GM19099 (cell line): ENCODE measurements at regions not wholly inside any gene's neighbourhood (a gene's known extent, or its start where the extent isn't known, plus 50 kb on each side); places are given as distances from the start of the nearest gene placed in this dataset.

ENCODE experiments used
- POLR2A ChIP-seq: IDR thresholded peaks from 3 replicates; pipeline ENCODE4 v1.6.1; 2011; ENCODE audit warnings: low read depth; ENCODE audit not compliant: insufficient read length; ENCODE audit errors: extremely low read depth

DNA sequence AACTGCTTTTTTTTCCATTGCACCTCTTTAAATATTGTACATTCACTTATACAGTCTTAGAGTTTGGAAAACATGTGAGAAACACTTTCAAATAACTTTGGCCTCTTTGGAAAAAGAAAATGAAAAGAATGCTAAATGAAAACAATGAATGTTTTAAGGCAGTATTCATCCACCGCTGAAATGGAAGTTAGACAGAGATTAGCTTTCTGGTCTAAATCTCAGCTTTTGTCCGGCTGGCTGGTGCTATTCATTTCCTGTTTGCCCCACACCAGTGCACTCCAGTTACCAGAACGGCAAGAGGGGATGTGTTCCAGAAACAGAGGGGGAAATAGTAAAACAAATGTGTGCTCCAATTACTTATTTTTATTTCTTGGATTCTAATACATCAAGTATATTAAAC, 1201.3 kb downstream of the EFNB2 start:
- no peak for TF ChIP-seq POLR2A

DNA sequence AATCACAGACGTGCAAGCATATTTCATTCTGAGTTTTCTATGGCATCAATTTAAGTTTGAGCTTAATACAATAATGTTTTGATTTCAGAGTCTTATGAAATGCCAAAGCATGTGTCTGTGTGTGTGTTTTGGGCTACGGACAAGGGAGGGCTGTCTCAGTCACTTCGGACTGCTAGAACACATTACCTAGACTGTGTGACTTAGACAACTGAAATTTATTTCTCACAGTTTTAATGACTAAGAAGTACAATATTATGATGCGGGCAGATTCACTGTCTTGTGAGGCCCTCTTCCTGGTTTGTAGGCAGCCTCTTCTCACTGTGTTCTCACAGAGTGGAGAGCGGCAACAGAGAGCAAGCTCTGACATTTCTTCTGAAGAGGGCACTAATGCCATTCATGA, 1202.0 kb downstream of the EFNB2 start:
- no peak for TF ChIP-seq POLR2A

DNA sequence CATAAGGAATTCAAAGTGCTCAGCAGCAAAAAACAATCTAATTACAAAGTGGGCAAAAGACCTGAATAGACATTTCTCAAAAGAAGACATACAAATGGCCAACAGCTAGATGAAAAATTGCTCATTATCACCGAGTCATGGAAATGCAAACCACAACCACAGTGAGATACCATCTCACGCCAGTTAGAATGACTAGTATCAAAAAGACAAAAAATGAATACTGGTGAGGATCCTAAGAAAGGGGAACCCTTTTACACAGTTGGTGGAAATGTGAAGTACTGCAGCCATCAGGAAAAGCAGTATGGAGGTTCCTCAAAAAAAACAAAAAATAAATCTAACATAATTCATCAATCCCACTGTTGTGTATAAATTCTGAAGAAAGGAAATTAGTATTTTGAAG, 1206.1 kb downstream of the EFNB2 start:
- TF ChIP-seq POLR2A, result no peak

DNA sequence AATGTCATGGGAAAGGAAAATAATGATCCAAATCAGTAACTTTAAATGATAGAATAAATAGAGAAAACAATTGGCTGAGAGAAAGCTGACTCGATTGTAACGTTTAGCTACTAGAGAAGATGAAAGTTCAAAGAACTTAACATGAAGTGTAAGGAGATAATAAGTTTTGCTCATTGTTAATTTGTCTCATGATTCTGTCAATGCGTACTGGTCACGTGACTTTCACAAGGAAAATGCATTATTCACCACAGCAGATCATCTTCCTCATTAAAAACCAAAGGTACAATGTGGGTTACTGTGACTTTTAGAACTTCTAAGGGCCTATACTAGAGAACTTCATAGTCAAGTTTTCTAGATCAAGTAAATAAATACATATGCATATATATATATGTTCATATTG, 1207.2 kb downstream of the EFNB2 start:
- no peak for TF ChIP-seq POLR2A

DNA sequence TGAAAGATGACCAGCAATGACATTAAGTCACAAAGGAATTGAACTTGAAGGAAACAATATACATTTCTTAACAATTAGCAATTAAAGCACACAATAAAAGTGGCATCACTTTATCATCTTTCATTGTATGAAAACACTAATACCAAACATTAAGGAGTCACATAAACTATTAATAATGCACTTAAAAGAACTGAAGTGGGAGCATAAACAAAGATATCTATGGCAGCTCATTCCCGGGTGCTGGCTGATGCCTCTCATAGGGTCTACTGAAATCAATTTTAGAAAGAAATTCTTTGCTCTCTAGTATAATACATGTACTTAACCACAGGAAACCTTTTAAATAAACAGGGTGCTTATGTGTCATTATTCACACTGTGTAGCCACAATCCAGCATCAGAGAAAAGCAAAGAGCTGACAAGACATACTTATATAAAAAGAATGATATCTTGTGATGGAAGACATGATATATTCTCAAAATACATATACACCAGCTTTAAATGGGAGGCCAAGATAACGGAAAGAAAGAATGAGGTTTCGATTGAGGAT, 1207.8 kb downstream of the EFNB2 start:
- no peak for TF ChIP-seq POLR2A

DNA sequence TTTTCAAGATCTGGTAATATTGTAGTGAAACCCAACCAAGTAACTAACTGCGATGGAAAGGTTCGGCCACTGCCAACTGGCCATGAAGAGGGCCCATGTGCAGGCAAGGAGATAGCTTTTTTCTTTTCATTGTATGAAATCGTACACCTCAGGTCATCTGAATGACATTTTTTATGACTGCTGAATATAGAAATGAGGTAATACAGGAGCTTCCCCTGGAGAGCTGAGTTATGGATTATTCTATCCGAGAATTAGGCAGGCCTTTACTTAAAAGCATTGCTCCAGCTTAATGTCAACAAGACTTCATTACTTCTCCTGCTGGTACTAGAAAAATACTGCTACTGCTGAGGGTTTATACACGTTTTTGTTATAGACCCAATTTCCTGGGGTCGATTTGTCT, 1215.6 kb downstream of the EFNB2 start:
- TF ChIP-seq POLR2A, result no peak

DNA sequence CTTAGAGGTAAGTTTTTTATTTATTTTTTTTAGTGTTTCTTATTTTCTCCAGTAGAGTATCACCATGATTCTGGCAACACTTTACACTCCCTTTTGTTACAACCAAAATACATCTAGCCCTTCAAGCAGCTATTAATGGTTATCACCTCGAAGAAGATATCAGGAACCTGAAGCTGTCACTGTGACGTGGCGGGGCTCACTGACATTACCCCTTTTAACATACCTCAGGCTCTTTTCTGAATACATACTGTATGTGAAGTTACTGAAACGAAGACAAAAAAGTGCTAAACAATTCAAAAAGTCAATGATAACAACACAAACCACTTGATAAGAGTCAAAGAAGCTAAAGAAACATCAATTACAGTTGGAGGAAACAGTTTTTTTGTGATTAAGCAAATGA, 1218.7 kb downstream of the EFNB2 start:
- TF ChIP-seq POLR2A, result no peak

DNA sequence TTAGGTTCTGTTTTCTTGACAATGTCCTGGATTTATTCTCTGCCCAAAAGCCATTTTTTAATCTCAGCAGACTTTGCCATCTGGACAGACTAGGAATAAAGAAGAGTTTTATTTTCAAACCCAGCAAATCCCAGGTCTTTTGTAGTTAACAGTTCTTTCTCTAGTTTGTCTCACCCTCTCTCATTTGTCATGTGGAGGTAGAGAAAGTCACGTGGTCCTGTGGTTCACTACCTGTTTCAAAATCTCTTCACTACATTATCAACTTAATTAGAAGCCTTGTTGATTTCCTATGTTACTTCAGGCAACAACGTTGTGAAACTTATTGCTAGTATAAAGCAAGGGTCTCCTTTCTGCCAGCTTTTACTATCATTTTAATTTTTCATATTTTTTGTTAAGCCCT, 1222.6 kb downstream of the EFNB2 start:
- no peak for TF ChIP-seq POLR2A

DNA sequence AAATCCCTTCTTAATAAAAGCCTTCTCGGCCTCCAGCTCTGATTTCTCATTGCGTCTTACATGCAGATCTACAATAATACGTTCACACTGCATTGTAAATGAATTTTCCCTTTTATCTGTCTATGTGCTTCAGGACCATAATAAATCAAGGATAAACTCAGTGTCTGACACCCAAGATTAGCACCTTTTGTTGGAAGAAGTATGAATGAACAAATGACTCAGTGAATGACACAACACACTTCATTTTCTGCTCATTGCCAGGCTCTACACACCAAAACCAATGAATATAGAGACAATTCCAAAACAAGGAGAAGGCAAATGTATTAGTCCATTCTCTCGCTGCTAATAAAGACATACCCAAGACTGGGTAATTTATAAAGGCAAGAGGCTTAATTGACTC, 1224.4 kb downstream of the EFNB2 start:
- no peak for TF ChIP-seq POLR2A

DNA sequence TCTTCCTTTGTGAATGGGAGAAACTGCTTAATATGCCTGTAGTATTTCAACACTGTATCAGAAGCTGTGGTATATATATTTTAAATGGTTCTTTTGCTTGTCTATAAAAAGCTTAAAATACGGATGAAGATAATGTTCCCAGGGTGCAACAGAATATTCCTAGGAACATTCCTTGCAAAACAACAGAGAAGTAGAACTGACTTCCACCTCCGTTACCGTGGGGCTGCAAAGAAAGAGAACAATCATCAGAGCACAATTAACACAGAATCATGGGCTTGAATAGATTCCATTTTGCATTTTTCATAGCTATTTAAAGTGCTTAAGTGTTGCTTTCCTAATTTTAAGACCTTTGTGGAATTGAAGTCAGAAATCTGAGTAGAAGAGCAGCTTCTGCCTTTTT, 1227.7 kb downstream of the EFNB2 start:
- TF ChIP-seq POLR2A, result no peak

DNA sequence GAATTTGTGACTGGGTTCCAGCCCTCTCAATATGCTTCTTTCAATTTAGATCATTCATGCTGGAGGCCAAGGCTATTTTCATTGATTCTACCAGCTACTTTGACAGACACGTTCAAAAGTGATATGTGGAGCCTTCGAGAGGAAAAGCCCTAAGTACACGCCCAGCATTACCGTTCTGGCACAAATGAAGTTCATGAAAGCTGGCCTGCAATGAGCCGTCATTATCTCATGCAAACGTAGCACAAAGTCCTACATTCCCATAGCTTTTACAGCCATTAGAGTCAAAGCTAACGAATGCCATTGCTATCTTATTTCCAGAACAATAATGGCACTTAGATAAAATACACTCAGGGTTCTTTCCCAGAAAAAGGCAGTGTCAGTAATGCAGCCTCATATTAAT, 1237.6 kb downstream of the EFNB2 start:
- no peak for TF ChIP-seq POLR2A

DNA sequence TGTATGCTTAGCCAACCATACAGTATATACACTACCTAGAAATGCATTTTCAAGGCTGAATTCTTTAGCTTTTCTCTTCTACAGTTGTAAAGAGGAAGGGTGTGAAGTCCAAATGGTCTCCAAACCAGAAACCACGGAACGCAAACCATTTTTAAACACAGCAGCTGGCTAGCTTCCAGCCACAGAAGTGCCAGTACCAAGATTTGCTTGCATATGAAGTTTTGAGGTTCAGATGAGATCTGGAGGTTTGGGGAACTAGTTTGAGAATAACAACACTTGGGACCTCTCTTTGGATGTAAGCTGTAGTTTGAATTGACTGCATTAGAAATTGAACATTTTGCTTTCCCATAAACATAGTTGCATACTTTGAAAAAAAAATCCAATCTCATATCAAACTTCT, 1243.5 kb downstream of the EFNB2 start:
- TF ChIP-seq POLR2A, result no peak

DNA sequence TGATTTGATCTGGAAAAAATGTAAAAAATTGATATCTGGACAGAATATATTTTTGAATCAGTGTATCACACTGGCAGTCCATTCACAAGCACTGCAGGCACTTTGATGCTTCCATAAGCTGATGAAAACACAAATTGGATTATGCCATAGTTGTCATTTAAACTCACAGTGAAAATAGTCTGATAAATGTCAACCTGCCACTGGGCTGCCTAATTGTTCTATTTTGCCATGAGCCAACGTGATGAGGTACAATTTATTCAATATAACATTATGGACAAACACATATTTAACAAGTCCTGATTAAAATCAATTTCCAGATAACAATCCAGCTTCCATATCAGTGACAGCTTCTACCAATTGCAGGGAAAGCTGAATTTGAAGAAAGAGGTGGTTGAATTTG, 1244.9 kb downstream of the EFNB2 start:
- no peak for TF ChIP-seq POLR2A

DNA sequence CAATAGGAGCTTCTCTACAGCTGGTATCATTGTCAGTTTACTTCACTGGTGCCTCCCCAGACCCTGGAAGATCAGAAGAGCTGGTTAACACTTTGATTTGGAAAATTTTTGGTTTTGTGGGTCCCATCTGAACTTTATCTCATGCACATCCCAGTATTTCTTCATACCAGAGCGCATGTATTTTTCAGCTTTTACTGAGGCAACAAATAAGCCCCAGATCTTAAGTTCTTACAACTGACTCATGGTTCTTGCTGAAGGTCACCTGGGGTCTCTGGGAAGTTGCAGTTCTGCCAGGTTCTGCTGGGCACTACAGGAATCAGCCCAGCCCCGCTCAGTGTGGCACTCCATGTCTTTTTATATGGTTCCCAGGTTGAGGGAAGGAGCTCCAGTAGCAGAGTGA, 1249.9 kb downstream of the EFNB2 start:
- no peak for TF ChIP-seq POLR2A

DNA sequence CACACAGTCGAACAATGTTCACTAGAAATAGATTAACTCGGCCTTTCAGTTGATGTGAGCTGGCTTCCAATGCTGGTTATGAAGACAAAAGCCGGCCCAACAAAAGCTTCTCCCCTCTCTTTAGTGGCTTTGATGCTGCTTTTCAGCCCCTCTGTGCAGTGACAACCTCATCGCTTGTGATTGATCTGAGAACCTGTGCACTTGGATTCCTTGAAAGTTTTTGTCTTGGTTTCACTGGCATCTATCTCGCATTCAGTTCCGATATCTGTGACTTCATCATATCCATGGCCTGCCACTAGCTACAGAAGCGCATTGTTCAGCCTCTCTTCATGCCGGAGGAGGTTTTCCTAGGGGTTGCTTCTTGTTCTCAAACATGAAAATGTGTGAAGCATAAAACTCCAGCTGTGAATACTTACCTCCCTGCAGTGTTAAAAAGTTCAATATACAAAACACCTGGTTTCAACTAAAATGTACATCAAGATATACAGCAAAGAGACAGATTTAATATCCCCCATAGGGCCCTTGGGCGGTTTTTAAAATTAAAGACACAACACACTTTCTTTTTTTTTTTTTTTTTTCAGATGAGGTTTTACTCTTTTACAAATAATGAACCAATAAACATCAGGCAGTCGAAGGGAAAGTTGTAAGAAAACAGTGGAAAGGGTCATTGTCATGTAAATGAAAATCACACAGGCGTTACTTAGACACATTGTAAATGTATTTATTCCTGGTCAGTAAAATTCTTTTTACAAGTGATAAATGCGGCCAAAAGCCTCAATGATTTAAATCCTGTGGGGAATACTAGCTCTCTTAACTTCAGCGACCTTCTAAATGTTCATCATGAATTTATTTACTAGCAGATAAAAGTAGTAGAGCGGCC, 1252.8 kb downstream of the EFNB2 start:
- TF ChIP-seq POLR2A, result no peak

DNA sequence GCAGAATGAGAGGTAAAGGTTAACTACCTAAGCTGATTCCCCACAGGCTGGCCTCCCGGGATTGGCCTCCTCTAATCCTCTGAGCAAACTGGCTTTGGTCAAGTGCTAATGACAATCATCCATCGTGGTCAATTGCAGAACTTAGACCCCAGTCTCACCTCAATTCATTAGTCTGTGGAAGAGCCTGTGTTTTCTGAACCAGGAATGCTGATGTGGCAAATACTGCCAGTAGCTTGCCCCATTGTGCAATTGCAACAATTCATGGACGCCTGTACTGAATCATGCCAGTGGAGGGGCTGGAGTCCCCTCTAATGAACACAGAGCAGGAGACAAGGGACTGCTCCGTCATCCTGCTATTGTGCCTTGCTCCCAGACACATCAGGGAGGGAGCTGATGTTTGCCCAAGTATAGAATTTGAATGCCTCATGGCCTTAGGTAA, 1256.5 kb downstream of the EFNB2 start:
- no peak for TF ChIP-seq POLR2A
